Small intestine (tissue), 7 donors: ENCODE measurements at regions not wholly inside any gene's neighbourhood (a gene's known extent, or its start where the extent isn't known, plus 50 kb on each side); places are given as distances from the start of the nearest gene placed in this dataset.
A peak's percentile ranks its signal among the peaks of the same experiment; 100 is the strongest.

Experiments used
- DNase-seq, 2 donors: peaks; one replicate each; pipeline versions ENCODE4 v3.0.0 to v3.0.0-alpha.2; 2013
- FAIRE-seq: peaks from 2 replicates; lab custom pipeline; 2012; peaks lifted over from hg19 to GRCh38; lab: Jason Lieb, UNC
- H3K27ac ChIP-seq, 3 donors: one replicate each; pipeline ENCODE4 v1.5.1; 2013; ENCODE audit warnings: low read length in 2 of 3, mild to moderate bottlenecking in 2 of 3, control low read depth in 1 of 3, inconsistent platforms in 1 of 3, low read depth in 1 of 3, moderate library complexity in 1 of 3
- H3K27me3 ChIP-seq, 3 donors: one replicate each; pipeline ENCODE4 v1.6.1; 2013; ENCODE audit warnings: low read length in 3 of 3, inconsistent platforms in 1 of 3; ENCODE audit not compliant: control insufficient read depth in 3 of 3, insufficient read depth in 3 of 3
- H3K36me3 ChIP-seq, 3 donors: one replicate each; pipeline ENCODE4 v1.6.1; 2013; ENCODE audit warnings: low read length in 3 of 3, inconsistent platforms in 1 of 3, low read depth in 1 of 3, mild to moderate bottlenecking in 1 of 3, moderate library complexity in 1 of 3; ENCODE audit not compliant: control insufficient read depth in 3 of 3, insufficient read depth in 2 of 3
- H3K4me1 ChIP-seq, 3 donors: one replicate each; pipeline ENCODE4 v1.6.1; 2013; ENCODE audit warnings: low read length in 2 of 3, inconsistent platforms in 1 of 3, low read depth in 1 of 3, mild to moderate bottlenecking in 1 of 3, moderate library complexity in 1 of 3; ENCODE audit not compliant: control insufficient read depth in 3 of 3, insufficient read depth in 2 of 3
- H3K4me3 ChIP-seq, 3 donors: one replicate each; pipeline ENCODE4 v1.5.1; 2013; ENCODE audit warnings: low read length in 3 of 3, control low read depth in 1 of 3, inconsistent platforms in 1 of 3, low read depth in 1 of 3, mild to moderate bottlenecking in 1 of 3, moderate library complexity in 1 of 3
- H3K9me3 ChIP-seq, 2 donors: one replicate each; pipeline ENCODE4 v1.6.1; 2013; ENCODE audit warnings: low read depth in 1 of 2, low read length in 1 of 2; ENCODE audit not compliant: control insufficient read depth in 2 of 2, insufficient read depth in 1 of 2
- WGBS, 3 donors: extraction: QIAGEN DNeasy Blood & Tissue Kit; methylation state at CpG; one replicate each; pipeline ENCODE4 v1.1.7; 2013; 5-methylcytosine and 5-hydroxymethylcytosine counted together
- donor health status: healthy with polysubstance abuse.
- donor health status: control.
- donor health status: control.
- donor health status: Bipolar disorder and iron deficiency.
- donor health status: healthy.

- WGBS, 3 donors = 42 to 69% (median 51%) methylated on average over 4 of the region's 4 CpGs
- H3K36me3 ChIP-seq = no peaks in the 10 kb centered on the region
- peaks cover 0 to 9% of the 10 kb centered on the region in 2 donors for H3K9me3 ChIP-seq
- FAIRE-seq (no peak), DNase-seq (peak in 1 of 2 donors; percentile 40)
- H3K27me3 ChIP-seq = no peaks in the 10 kb centered on the region
- no peak overlapping the region for H3K4me3 ChIP-seq
- H3K27ac ChIP-seq = no peak overlapping the region
- no peaks in the 10 kb centered on the region for H3K4me1 ChIP-seq
These were observed 58.7 kb upstream of the PDE3A start for GRCh38 chr12:20309504-20310148.

GRCh38 chr12:20314328-20314727 is 54.0 kb upstream of the PDE3A start:
- FAIRE-seq (no peak), DNase-seq (no peak)
- no peaks in the 10 kb centered on the region for H3K36me3 ChIP-seq
- no peak overlapping the region for H3K27ac ChIP-seq
- H3K9me3 ChIP-seq = no peaks in the 10 kb centered on the region
- H3K4me3 ChIP-seq = no peak overlapping the region
- H3K27me3 ChIP-seq = no peaks in the 10 kb centered on the region
- 73 to 92% (median 85%) methylated on average over 2 of the region's 2 CpGs for WGBS, 3 donors
- no peaks in the 10 kb centered on the region for H3K4me1 ChIP-seq

- H3K4me3 ChIP-seq = no peak overlapping the region
- no peak for FAIRE-seq
- H3K27ac ChIP-seq = no peak overlapping the region
- no peak for DNase-seq
- no peaks in the 10 kb centered on the region for H3K4me1 ChIP-seq
- WGBS, 3 donors = 93 to 96% (median 93%) methylated on average over 4 of the region's 4 CpGs
- H3K36me3 ChIP-seq = no peaks in the 10 kb centered on the region
- no peaks in the 10 kb centered on the region for H3K9me3 ChIP-seq
- no peaks in the 10 kb centered on the region for H3K27me3 ChIP-seq
These were observed 50.8 kb upstream of the PDE3A start for GRCh38 chr12:20317554-20317953.
